ENCODE measurements at regions not wholly inside any gene's neighbourhood (a gene's known extent, or its start where the extent isn't known, plus 50 kb on each side); places are given as distances from the start of the nearest gene placed in this dataset.

DNA sequence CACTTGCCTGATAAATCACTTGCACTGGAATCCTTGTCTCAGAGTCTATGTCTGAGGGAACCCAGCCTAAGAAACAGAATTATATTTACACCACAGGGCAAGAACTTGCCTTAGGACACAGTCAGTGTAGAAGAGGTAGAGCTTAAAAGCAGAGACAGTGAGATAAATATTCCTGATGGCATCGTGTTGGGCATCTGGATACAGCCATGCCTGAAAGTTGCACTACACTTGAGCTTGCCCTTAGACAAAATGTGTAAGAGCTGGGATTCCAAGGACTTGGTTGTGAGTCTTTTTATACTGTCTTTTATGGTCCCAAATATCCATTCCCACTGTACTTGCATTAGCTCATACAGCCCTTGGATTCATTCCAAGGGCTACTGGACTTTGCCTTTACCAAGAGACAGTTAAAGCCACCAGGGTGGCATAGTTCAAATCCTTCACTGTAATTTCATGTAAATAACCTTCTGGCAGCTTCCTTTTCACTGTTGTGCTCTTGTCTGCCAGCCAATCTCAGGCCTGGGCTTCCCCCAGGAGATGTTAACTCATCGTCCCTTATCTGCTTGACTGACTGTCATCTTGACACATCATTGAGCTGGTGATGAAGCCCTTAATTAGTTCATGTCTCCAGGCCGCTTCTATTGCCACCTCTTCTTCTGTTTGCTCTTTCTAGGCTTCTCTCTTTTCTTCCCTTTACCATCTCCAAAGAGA lies 577.9 kb upstream of the TBX3 start:
- TF ChIP-seq, protein P1, sequence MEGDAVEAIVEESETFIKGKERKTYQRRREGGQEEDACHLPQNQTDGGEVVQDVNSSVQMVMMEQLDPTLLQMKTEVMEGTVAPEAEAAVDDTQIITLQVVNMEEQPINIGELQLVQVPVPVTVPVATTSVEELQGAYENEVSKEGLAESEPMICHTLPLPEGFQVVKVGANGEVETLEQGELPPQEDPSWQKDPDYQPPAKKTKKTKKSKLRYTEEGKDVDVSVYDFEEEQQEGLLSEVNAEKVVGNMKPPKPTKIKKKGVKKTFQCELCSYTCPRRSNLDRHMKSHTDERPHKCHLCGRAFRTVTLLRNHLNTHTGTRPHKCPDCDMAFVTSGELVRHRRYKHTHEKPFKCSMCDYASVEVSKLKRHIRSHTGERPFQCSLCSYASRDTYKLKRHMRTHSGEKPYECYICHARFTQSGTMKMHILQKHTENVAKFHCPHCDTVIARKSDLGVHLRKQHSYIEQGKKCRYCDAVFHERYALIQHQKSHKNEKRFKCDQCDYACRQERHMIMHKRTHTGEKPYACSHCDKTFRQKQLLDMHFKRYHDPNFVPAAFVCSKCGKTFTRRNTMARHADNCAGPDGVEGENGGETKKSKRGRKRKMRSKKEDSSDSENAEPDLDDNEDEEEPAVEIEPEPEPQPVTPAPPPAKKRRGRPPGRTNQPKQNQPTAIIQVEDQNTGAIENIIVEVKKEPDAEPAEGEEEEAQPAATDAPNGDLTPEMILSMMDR (IDR thresholded peaks at IDR 0.05; ENCODE audit: poor library complexity, severe bottlenecking), result no peak
- TF ChIP-seq EZH2 (IDR thresholded peaks at IDR 0.05; ENCODE audit: borderline replicate concordance, insufficient read depth, low read length, poor library complexity, severe bottlenecking), result no peak
- TF ChIP-seq POLR2AphosphoS5 (IDR thresholded peaks at IDR 0.05), result peak; percentile 68
- peak; percentile 89 for TF ChIP-seq EP300 (conservative IDR thresholded peaks at IDR 0.05; ENCODE audit: poor library complexity, severe bottlenecking)
- TF ChIP-seq TAF1 (IDR thresholded peaks at IDR 0.05; ENCODE audit: low read depth), result no peak
- TF ChIP-seq RAD21 (conservative IDR thresholded peaks at IDR 0.05), result no peak
- TF ChIP-seq, protein P2, sequence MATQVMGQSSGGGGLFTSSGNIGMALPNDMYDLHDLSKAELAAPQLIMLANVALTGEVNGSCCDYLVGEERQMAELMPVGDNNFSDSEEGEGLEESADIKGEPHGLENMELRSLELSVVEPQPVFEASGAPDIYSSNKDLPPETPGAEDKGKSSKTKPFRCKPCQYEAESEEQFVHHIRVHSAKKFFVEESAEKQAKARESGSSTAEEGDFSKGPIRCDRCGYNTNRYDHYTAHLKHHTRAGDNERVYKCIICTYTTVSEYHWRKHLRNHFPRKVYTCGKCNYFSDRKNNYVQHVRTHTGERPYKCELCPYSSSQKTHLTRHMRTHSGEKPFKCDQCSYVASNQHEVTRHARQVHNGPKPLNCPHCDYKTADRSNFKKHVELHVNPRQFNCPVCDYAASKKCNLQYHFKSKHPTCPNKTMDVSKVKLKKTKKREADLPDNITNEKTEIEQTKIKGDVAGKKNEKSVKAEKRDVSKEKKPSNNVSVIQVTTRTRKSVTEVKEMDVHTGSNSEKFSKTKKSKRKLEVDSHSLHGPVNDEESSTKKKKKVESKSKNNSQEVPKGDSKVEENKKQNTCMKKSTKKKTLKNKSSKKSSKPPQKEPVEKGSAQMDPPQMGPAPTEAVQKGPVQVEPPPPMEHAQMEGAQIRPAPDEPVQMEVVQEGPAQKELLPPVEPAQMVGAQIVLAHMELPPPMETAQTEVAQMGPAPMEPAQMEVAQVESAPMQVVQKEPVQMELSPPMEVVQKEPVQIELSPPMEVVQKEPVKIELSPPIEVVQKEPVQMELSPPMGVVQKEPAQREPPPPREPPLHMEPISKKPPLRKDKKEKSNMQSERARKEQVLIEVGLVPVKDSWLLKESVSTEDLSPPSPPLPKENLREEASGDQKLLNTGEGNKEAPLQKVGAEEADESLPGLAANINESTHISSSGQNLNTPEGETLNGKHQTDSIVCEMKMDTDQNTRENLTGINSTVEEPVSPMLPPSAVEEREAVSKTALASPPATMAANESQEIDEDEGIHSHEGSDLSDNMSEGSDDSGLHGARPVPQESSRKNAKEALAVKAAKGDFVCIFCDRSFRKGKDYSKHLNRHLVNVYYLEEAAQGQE (IDR thresholded peaks at IDR 0.05; ENCODE audit: borderline replicate concordance), result no peak
- no peak for TF ChIP-seq SMC3 (conservative IDR thresholded peaks at IDR 0.05; ENCODE audit: poor library complexity)
- TF ChIP-seq MXI1 (conservative IDR thresholded peaks at IDR 0.05; ENCODE audit: poor library complexity, severe bottlenecking), result no peak
